ENCODE measurements at regions not wholly inside any gene's neighbourhood (a gene's known extent, or its start where the extent isn't known, plus 50 kb on each side); places are given as distances from the start of the nearest gene placed in this dataset.

DNA sequence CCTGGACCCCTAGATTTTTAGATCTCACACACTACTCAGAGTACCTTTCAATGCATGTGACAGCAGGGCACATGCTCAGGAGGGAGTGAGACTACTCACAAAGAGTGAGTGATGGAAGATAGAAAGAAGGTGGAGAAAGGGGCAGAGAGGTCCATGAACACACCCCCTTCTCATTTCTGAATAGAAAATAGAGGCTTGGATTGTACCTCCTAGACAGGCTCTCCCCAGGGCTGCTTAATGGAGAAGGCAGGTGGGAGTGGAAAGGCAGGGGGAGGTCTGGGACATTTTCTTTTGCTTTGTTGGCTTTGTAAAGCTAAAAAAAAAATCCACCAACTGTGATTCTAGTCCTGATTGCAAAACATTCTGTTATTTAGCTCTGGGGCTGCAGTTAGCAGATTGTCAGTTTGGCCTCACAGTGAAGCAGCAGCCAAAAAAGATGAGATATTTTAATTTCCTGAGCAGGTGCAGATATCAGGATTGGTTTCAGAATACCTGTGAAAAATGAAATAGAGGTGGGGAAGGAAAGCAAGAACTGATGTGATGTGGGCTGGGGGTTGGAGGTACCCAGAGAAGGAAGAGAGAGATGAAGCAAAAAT lies 119.3 kb upstream of the GYPC start:
- TF ChIP-seq CTCF (IDR thresholded peaks at IDR 0.05; ENCODE audit: low read depth, low read length) (no peak), EZH2phosphoT487 (IDR thresholded peaks at IDR 0.05; ENCODE audit: low read depth) (no peak)
